GM21786 (cell line): ENCODE measurements at regions not wholly inside any gene's neighbourhood (a gene's known extent, or its start where the extent isn't known, plus 50 kb on each side); places are given as distances from the start of the nearest gene placed in this dataset.

ENCODE experiments used
- ATAC-seq: cut with Tn5 transposase; IDR thresholded peaks from one replicate; pipeline ENCODE4 v1.9.1; 2021; ENCODE audit not compliant: unreplicated experiment

- ATAC-seq = no peak
Measured at GRCh38 chr6:93575495-93576267, 156.3 kb upstream of the EPHA7 start.

DNA sequence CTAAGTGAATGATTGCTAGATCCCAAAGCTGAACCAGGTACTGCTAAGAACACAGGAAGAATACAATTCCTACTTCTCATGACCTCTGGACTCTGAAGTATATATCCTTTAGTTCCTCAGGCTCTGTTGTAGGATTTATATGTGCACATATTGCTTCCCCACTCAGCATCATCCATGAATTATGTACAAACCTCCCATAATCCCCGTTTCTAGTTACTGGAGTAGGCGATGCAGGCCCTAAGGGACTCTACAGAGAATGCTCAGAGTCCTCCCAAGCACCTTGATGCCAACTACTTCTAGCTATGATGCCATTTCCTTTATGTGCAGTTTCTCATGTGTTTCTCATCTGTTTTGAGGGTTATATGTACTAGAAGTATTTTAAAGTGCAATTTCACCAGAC lies 154.9 kb upstream of the EPHA7 start:
- no peak for ATAC-seq

GRCh38 chr6:93571346-93571745 lies 152.0 kb upstream of the EPHA7 start:
- no peak for ATAC-seq

- no peak for ATAC-seq
Measured at GRCh38 chr6:93568169-93568568, 148.8 kb upstream of the EPHA7 start.

- no peak for ATAC-seq
Measured at GRCh38 chr6:93567164-93567563, 147.8 kb upstream of the EPHA7 start.

GRCh38 chr6:93566285-93566684 lies 146.9 kb upstream of the EPHA7 start:
- no peak for ATAC-seq

- no peak for ATAC-seq
Measured at GRCh38 chr6:93562582-93562981, 143.2 kb upstream of the EPHA7 start.

GRCh38 chr6:93555292-93555691 lies 135.9 kb upstream of the EPHA7 start:
- no peak for ATAC-seq

GRCh38 chr6:93554018-93554417 lies 134.7 kb upstream of the EPHA7 start:
- no peak for ATAC-seq

GRCh38 chr6:93550551-93551276 lies 131.4 kb upstream of the EPHA7 start:
- ATAC-seq = no peak

DNA sequence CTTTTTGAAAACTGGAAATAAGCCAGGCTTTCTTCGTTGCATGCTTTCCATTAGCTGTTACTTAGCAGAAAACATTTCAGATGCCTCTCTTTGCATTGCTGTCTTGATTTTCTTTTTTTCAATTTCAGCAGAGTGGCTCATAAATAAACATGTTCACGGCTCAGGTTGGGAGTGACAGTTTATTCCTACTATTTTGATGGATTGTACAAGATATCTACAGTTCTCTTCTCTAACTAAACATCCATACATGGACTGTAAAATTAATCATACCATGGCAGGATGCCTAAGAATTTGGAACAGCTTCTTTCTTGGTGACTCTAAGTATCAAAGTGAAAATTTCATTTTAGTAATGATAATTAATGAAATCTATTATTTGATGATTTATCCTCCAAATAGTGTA lies 130.5 kb upstream of the EPHA7 start:
- no peak for ATAC-seq

GRCh38 chr6:93524671-93525451 lies 105.5 kb upstream of the EPHA7 start:
- ATAC-seq = no peak

DNA sequence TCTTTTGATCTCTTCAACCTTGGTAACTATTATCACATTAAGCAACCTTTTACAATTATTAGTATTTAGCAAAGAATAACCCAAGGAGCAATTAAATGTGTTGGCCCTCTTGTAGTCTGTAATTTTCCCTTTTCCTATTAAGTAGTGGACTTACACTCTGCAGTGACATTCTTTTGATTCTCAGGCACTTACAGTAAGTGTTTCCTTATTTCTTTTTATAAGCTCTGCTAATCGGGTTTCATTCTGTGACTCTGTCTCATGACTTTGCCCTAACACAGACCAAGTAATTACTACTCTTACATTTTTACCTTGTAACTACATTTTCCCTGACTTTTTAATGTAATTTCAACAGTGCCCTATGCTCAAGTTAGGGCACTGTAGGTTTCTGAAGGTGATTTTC lies 104.0 kb upstream of the EPHA7 start:
- ATAC-seq = no peak

- ATAC-seq = no peak
Measured at GRCh38 chr6:93516441-93516840, 97.1 kb upstream of the EPHA7 start.

DNA sequence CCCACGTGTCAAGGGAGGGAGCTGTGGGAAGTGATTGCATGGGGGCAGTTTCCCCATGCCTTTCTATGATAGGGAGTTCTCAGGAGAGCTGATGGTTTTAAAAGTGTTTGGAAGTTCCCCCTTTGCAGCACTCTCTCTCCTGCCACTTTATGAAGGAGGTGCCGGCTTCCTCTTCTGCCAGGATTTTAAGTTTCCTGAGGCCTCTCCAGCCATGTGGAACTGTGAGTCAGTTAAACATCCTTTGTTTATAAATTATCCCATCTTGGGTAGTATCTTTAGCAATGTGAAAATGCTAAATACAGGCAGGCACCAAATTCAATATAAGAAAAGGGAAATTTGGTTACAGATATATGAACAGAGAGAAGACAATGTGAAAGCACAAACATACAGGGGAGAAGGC lies 96.4 kb upstream of the EPHA7 start:
- ATAC-seq = no peak

GRCh38 chr6:93498713-93499112 lies 79.4 kb upstream of the EPHA7 start:
- ATAC-seq = no peak

- no peak for ATAC-seq
Measured at GRCh38 chr6:93496548-93496947, 77.2 kb upstream of the EPHA7 start.

GRCh38 chr6:93494057-93494456 lies 74.7 kb upstream of the EPHA7 start:
- no peak for ATAC-seq

DNA sequence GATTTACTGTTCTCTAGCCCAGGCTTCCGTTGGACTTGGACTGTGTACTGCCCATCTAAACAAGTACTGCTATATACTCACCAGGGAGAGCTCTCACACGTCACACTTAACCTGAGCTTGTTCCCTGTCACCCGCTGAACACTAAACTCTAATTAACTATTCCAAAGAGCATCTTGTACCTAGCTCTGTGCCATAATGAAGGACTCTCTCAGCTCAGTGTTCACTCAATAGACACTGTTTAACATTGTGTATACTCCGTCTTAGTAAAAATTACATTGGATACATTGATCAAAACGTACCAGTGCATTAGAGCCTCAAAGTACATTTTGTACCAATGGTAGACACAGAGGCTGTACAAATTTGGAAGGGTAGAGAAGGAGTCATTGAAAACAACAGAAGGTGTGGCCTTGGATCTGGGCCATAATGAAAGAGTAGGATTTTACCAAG lies 55.4 kb upstream of the EPHA7 start:
- no peak for ATAC-seq

DNA sequence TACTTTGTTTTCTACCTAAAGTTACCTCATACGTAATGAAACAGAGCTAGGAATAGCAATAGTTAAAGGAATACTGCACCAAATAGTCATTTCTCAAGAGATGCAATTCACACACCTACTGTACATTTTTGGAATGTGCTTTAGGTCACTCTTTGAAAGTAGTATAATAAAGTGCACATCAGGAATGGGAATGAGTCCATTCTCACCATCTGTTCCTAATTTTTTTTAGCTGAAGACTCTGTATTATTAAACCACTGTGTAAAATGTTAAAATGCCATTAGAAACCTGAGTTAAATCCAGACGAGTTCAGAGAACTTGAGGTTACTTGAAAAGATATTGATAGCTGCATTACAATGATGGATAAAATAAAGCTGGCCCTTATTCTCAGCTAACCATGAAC lies 51.9 kb upstream of the EPHA7 start:
- no peak for ATAC-seq
